Activated naive CD8-positive, alpha-beta T cell treated with anti-CD3 and anti-CD28 coated beads, Interleukin-2, amount 50 U/mL, for 24 hours (primary cell): ENCODE measurements at regions not wholly inside any gene's neighbourhood (a gene's known extent, or its start where the extent isn't known, plus 50 kb on each side); places are given as distances from the start of the nearest gene placed in this dataset.

Experiments used
- ATAC-seq: fragments of 150-1000 bp; cut with Tn5 transposase; one replicate; pipeline ENCODE4 v1.10.0; 2021
- DNase-seq: peaks from one replicate; pipeline ENCODE4 v3.0.0; 2021
- H3K27ac Mint-ChIP-seq: one replicate; pipeline ENCODE4 v1.8.0; 2021; ENCODE audit warnings: mild to moderate bottlenecking, mixed read lengths
- H3K27me3 Mint-ChIP-seq: one replicate; pipeline ENCODE4 v1.8.0; 2021; ENCODE audit warnings: mixed read lengths
- H3K36me3 Mint-ChIP-seq: one replicate; pipeline ENCODE4 v1.8.0; 2021; ENCODE audit warnings: low read depth, mixed read lengths
- H3K4me1 Mint-ChIP-seq: one replicate; pipeline ENCODE4 v1.8.0; 2021; ENCODE audit warnings: mixed read lengths
- H3K4me3 Mint-ChIP-seq: one replicate; pipeline ENCODE4 v1.8.0; 2021; ENCODE audit warnings: mild to moderate bottlenecking, moderate library complexity, mixed read lengths
- H3K9me3 Mint-ChIP-seq: one replicate; pipeline ENCODE4 v1.8.0; 2021; ENCODE audit warnings: mixed read lengths

- ATAC-seq, result no peak
- Mint-ChIP-seq H3K36me3 (no peaks in the 10 kb centered on the region), H3K27ac (no peak overlapping the region)
Measured at GRCh38 chr3:117118604-117119003, 409.0 kb downstream of the TUSC7 start.

GRCh38 chr3:117120014-117120413 is 410.4 kb downstream of the TUSC7 start:
- H3K9me3 Mint-ChIP-seq, result no peaks in the 10 kb centered on the region
- no peak overlapping the region for H3K27ac Mint-ChIP-seq
- ATAC-seq, result no peak
- H3K36me3 Mint-ChIP-seq, result no peaks in the 10 kb centered on the region
- no peak for DNase-seq
- H3K4me3 Mint-ChIP-seq, result no peak overlapping the region
- no peaks in the 10 kb centered on the region for H3K4me1 Mint-ChIP-seq
- no peaks in the 10 kb centered on the region for H3K27me3 Mint-ChIP-seq

More at GRCh38 chr3:117118604-117119003, 409.0 kb downstream of the TUSC7 start:
- Mint-ChIP-seq H3K4me1 (no peaks in the 10 kb centered on the region), H3K27me3 (no peaks in the 10 kb centered on the region), H3K4me3 (no peak overlapping the region), H3K9me3 (no peaks in the 10 kb centered on the region)
- no peak for DNase-seq

GRCh38 chr3:117122609-117123008 is 413.0 kb downstream of the TUSC7 start:
- no peak for DNase-seq
- no peaks in the 10 kb centered on the region for H3K4me1 Mint-ChIP-seq
- peaks cover 5% of the 10 kb centered on the region for H3K9me3 Mint-ChIP-seq
- no peaks in the 10 kb centered on the region for H3K27me3 Mint-ChIP-seq
- ATAC-seq, result no peak
- H3K36me3 Mint-ChIP-seq, result no peaks in the 10 kb centered on the region
- H3K27ac Mint-ChIP-seq, result no peak overlapping the region
- H3K4me3 Mint-ChIP-seq, result no peak overlapping the region

GRCh38 chr3:117126460-117126859 is 416.9 kb downstream of the TUSC7 start:
- H3K4me1 Mint-ChIP-seq, result no peaks in the 10 kb centered on the region
- H3K9me3 Mint-ChIP-seq, result peaks cover 5% of the 10 kb centered on the region

GRCh38 chr3:117126946-117127546 is 417.5 kb downstream of the TUSC7 start:
- H3K4me3 Mint-ChIP-seq, result no peak overlapping the region
- ATAC-seq, result no peak
- peaks cover 5% of the 10 kb centered on the region for H3K9me3 Mint-ChIP-seq
- no peak overlapping the region for H3K27ac Mint-ChIP-seq
- DNase-seq, result no peak
- H3K36me3 Mint-ChIP-seq, result no peaks in the 10 kb centered on the region
- no peaks in the 10 kb centered on the region for H3K4me1 Mint-ChIP-seq
- H3K27me3 Mint-ChIP-seq, result no peaks in the 10 kb centered on the region

More at GRCh38 chr3:117126460-117126859, 416.9 kb downstream of the TUSC7 start:
- H3K36me3 Mint-ChIP-seq, result no peaks in the 10 kb centered on the region
- H3K27ac Mint-ChIP-seq, result no peak overlapping the region
- H3K27me3 Mint-ChIP-seq, result no peaks in the 10 kb centered on the region
- H3K4me3 Mint-ChIP-seq, result no peak overlapping the region
- no peak for DNase-seq
- ATAC-seq, result no peak

- peaks cover 5% of the 10 kb centered on the region for H3K9me3 Mint-ChIP-seq
- no peak overlapping the region for H3K4me3 Mint-ChIP-seq
- DNase-seq (no peak), ATAC-seq (no peak)
- no peaks in the 10 kb centered on the region for H3K36me3 Mint-ChIP-seq
- no peaks in the 10 kb centered on the region for H3K27me3 Mint-ChIP-seq
- no peak overlapping the region for H3K27ac Mint-ChIP-seq
- no peaks in the 10 kb centered on the region for H3K4me1 Mint-ChIP-seq
Measured at GRCh38 chr3:117128133-117128532, 418.6 kb downstream of the TUSC7 start.

GRCh38 chr3:117128872-117129271 is 419.3 kb downstream of the TUSC7 start:
- H3K27me3 Mint-ChIP-seq, result no peaks in the 10 kb centered on the region
- no peak overlapping the region for H3K4me3 Mint-ChIP-seq
- H3K36me3 Mint-ChIP-seq, result no peaks in the 10 kb centered on the region
- H3K27ac Mint-ChIP-seq, result no peak overlapping the region
- DNase-seq, result no peak
- H3K9me3 Mint-ChIP-seq, result peaks cover 9% of the 10 kb centered on the region
- ATAC-seq, result no peak
- H3K4me1 Mint-ChIP-seq, result no peaks in the 10 kb centered on the region

GRCh38 chr3:117129516-117129915 is 419.9 kb downstream of the TUSC7 start:
- H3K4me3 Mint-ChIP-seq, result no peak overlapping the region
- H3K27me3 Mint-ChIP-seq, result no peaks in the 10 kb centered on the region
- DNase-seq (no peak), ATAC-seq (no peak)
- H3K4me1 Mint-ChIP-seq, result no peaks in the 10 kb centered on the region
- H3K27ac Mint-ChIP-seq, result no peak overlapping the region
- no peaks in the 10 kb centered on the region for H3K36me3 Mint-ChIP-seq
- H3K9me3 Mint-ChIP-seq, result peaks cover 9% of the 10 kb centered on the region

GRCh38 chr3:117130222-117130621 is 420.6 kb downstream of the TUSC7 start:
- Mint-ChIP-seq H3K4me3 (no peak overlapping the region), H3K27me3 (no peaks in the 10 kb centered on the region), H3K9me3 (peaks cover 9% of the 10 kb centered on the region), H3K36me3 (no peaks in the 10 kb centered on the region), H3K4me1 (no peaks in the 10 kb centered on the region), H3K27ac (no peak overlapping the region)
- DNase-seq, result no peak
- ATAC-seq, result no peak

GRCh38 chr3:117131259-117131658 is 421.7 kb downstream of the TUSC7 start:
- Mint-ChIP-seq H3K4me1 (no peaks in the 10 kb centered on the region), H3K27ac (no peak overlapping the region), H3K9me3 (peaks cover 9% of the 10 kb centered on the region), H3K4me3 (no peak overlapping the region), H3K36me3 (no peaks in the 10 kb centered on the region), H3K27me3 (no peaks in the 10 kb centered on the region)
- no peak for DNase-seq
- ATAC-seq, result no peak

- ATAC-seq, result no peak
- Mint-ChIP-seq H3K4me1 (no peaks in the 10 kb centered on the region), H3K27ac (no peak overlapping the region), H3K27me3 (no peaks in the 10 kb centered on the region), H3K4me3 (no peak overlapping the region), H3K9me3 (peaks cover 4% of the 10 kb centered on the region), H3K36me3 (no peaks in the 10 kb centered on the region)
- DNase-seq, result no peak
Measured at GRCh38 chr3:117133066-117133465, 423.5 kb downstream of the TUSC7 start.

- DNase-seq, result no peak
- Mint-ChIP-seq H3K27ac (no peak overlapping the region), H3K9me3 (peaks cover 4% of the 10 kb centered on the region), H3K36me3 (no peaks in the 10 kb centered on the region), H3K4me1 (no peaks in the 10 kb centered on the region), H3K27me3 (no peaks in the 10 kb centered on the region), H3K4me3 (no peak overlapping the region)
- no peak for ATAC-seq
Measured at GRCh38 chr3:117135207-117135606, 425.6 kb downstream of the TUSC7 start.

- H3K4me1 Mint-ChIP-seq, result no peaks in the 10 kb centered on the region
- H3K9me3 Mint-ChIP-seq, result peaks cover 4% of the 10 kb centered on the region
- DNase-seq (no peak), ATAC-seq (no peak)
- H3K27me3 Mint-ChIP-seq, result no peaks in the 10 kb centered on the region
- H3K27ac Mint-ChIP-seq, result no peak overlapping the region
- no peaks in the 10 kb centered on the region for H3K36me3 Mint-ChIP-seq
- no peak overlapping the region for H3K4me3 Mint-ChIP-seq
Measured at GRCh38 chr3:117136003-117136402, 426.4 kb downstream of the TUSC7 start.

- H3K4me1 Mint-ChIP-seq, result no peaks in the 10 kb centered on the region
- H3K27me3 Mint-ChIP-seq, result no peaks in the 10 kb centered on the region
- no peak overlapping the region for H3K4me3 Mint-ChIP-seq
- DNase-seq (no peak), ATAC-seq (no peak)
- no peak overlapping the region for H3K27ac Mint-ChIP-seq
- H3K9me3 Mint-ChIP-seq, result peaks cover 4% of the 10 kb centered on the region
- no peaks in the 10 kb centered on the region for H3K36me3 Mint-ChIP-seq
Measured at GRCh38 chr3:117137065-117137464, 427.5 kb downstream of the TUSC7 start.

GRCh38 chr3:117139681-117140080 is 430.1 kb downstream of the TUSC7 start:
- Mint-ChIP-seq H3K9me3 (no peaks in the 10 kb centered on the region), H3K27me3 (no peaks in the 10 kb centered on the region), H3K4me3 (no peak overlapping the region), H3K36me3 (no peaks in the 10 kb centered on the region), H3K27ac (no peak overlapping the region), H3K4me1 (no peaks in the 10 kb centered on the region)
- no peak for ATAC-seq
- no peak for DNase-seq

- Mint-ChIP-seq H3K27me3 (no peaks in the 10 kb centered on the region), H3K36me3 (no peaks in the 10 kb centered on the region), H3K27ac (no peak overlapping the region), H3K4me3 (no peak overlapping the region), H3K9me3 (no peaks in the 10 kb centered on the region), H3K4me1 (no peaks in the 10 kb centered on the region)
- DNase-seq (no peak), ATAC-seq (no peak)
Measured at GRCh38 chr3:117141812-117142211, 432.2 kb downstream of the TUSC7 start.
